ENCODE measurements at regions not wholly inside any gene's neighbourhood (a gene's known extent, or its start where the extent isn't known, plus 50 kb on each side); places are given as distances from the start of the nearest gene placed in this dataset.
"Not testable (repeated sequence)": the region's sequence is repeated elsewhere in the genome, so short reads cannot be mapped to it uniquely, and the experiment has no call there.

DNA sequence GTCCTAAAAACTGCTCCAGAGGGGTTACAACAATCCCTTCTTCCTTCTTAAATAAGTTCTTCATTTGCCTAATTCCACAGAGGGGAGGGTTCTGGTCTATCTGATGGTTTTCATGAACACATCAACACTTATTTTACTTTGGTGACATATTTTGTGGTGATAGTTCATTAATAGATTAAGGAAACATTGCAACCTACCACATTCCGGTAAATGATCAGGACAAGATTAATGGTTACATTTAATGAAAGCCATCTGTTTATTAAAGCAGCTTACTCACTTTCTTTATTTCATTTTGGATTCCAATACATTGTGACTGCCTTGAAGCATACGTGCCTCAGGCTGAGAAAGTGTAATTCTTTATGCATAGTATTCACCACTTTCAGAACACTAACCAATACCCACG, 101.0 kb downstream of the SKIDA1 start:
- 0 to 100% (median 38%) methylated on average over 1 to 3 of the region's 3 CpGs; no CpG with 5 or more reads in 2 of the 10 experiments for WGBS, 10 experiments
- H3K27ac ChIP-seq = no peak overlapping the region
- H3K4me1 ChIP-seq (replicated peaks in 1 of 2) = no peaks in the 10 kb centered on the region
- in situ Hi-C loops (cut with MboI; ENCODE audit: low pct_unique_long_range_greater_than_20kb in 2 of 9, low sequenced_read_pairs in 9 of 9, unreplicated experiment in 9 of 9) = loop anchor here in 1 of 9 experiments (25.0 kb wide), 1 partner anchor 112 kb away; no protein-coding TSS in a partner anchor
- peak in 3 of 8 experiments; percentile 92 to 99 (median 98) for ATAC-seq (replicated peaks in 6 of 8)
- no peak overlapping the region for H3K4me3 ChIP-seq

DNA sequence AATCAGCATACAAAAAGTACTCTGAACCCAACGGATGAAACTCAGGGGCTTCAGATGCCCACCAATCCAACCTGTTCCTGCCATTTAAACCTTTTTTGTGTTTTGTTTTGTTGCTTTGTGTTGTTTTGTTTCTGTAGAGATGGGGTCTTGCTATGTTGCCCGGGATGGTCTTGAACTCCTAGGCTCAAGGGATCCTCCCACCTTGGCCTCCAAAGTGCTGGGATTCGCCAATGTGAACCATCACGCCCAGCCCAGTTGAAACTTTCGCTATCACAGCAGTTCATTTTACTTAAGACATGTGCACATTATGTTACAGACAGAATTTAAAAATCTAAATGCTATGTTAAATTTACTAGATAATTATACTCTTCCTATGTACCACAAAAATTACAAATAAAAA, 101.6 kb downstream of the SKIDA1 start:
- Histone ChIP-seq H3K27ac (no peak overlapping the region), H3K4me1 (replicated peaks in 1 of 2) (no peaks in the 10 kb centered on the region), H3K4me3 (no peak overlapping the region)
- in situ Hi-C loops (cut with MboI; ENCODE audit: low pct_unique_long_range_greater_than_20kb in 2 of 9, low sequenced_read_pairs in 9 of 9, unreplicated experiment in 9 of 9) = loop anchor here in 1 of 9 experiments (25.0 kb wide), 1 partner anchor 112 kb away; no protein-coding TSS in a partner anchor
- ATAC-seq (replicated peaks in 6 of 8) = no peak
- WGBS, 10 experiments = 79 to 100% (median 95%) methylated on average over 1 to 5 of the region's 5 CpGs

DNA sequence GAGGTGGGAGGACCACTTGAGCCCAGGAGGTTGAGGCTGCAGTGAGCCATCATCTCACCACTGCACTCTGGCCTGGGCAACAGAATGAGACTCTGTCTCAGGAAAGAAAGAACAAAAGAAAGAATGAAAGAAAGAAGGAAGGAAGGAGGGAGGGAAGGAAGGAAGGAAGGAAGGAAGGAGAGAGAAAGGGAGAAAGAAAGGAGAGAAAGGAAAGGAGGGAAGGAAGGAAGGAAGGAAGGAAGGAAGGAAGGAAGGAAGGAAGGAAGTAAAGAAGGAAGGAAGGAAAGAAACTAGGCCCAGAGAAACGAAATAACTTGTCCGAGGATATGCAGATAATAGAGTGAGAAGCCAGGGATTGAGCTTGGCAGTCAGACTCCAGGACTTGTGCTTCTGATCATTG, 102.1 kb downstream of the SKIDA1 start:
- no peak overlapping the region for H3K27ac ChIP-seq
- ATAC-seq (replicated peaks in 6 of 8) = no peak
- 79 to 100% (median 100%) methylated on average over 1 to 2 of the region's 2 CpGs; no CpG with 5 or more reads in 4 of the 10 experiments for WGBS, 10 experiments
- in situ Hi-C loops (cut with MboI; ENCODE audit: low pct_unique_long_range_greater_than_20kb in 2 of 9, low sequenced_read_pairs in 9 of 9, unreplicated experiment in 9 of 9) = loop anchor here in 1 of 9 experiments (25.0 kb wide), 1 partner anchor 111 kb away; no protein-coding TSS in a partner anchor
- no peak overlapping the region for H3K4me3 ChIP-seq
- H3K4me1 ChIP-seq (replicated peaks in 1 of 2) = no peaks in the 10 kb centered on the region

DNA sequence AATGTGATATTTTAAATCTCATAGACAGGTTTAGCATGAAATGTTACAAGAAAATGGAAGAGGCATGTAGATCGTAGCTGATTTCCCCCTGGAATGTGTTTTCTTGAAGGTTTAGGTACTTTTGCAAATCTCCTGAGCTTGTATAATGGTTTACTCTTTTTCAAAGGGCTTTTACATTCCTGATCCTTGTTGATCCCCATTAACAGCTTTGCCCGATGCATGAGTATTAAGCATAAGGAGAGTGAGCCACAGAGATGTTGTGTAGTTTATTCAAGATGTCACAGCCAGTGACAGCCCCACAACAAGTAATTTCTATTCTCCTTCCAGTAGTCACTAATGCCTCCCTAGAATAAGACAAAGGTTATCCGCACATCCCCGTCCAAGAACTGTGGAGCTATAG, 103.7 kb downstream of the SKIDA1 start:
- Histone ChIP-seq H3K4me3 (no peak overlapping the region), H3K4me1 (replicated peaks in 1 of 2) (no peaks in the 10 kb centered on the region), H3K27ac (no peak overlapping the region)
- ATAC-seq (replicated peaks in 6 of 8) = no peak
- in situ Hi-C loops (cut with MboI; ENCODE audit: low pct_unique_long_range_greater_than_20kb in 2 of 9, low sequenced_read_pairs in 9 of 9, unreplicated experiment in 9 of 9) = loop anchor here in 1 of 9 experiments (25.0 kb wide), 1 partner anchor 109 kb away; no protein-coding TSS in a partner anchor
- WGBS, 10 experiments = 85 to 100% (median 92%) methylated on average over 1 to 4 of the region's 4 CpGs

DNA sequence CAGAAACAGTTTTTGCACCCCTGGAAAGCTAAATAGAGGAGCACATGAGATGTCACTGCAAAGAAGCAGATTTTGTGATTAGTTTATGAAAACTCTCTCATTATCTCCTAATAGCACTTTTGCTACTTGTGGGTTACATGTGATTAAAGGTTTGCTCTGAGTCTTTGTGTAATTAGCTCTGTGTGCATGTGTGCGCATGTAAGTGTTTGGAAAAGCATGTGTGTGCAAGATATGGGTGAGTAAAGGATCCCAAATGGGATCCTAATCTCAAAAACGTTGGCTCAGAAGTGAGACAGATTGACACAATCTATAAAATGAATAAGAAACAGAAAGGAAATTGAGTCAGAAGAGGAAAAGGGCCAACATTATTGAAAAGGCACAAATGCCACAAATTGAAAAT, 104.5 kb downstream of the SKIDA1 start:
- H3K4me1 ChIP-seq (replicated peaks in 1 of 2) = no peaks in the 10 kb centered on the region
- ATAC-seq (replicated peaks in 6 of 8) = no peak
- H3K4me3 ChIP-seq = no peak overlapping the region
- H3K27ac ChIP-seq = no peak overlapping the region
- in situ Hi-C loops (cut with MboI; ENCODE audit: low pct_unique_long_range_greater_than_20kb in 2 of 9, low sequenced_read_pairs in 9 of 9, unreplicated experiment in 9 of 9) = loop anchor here in 1 of 9 experiments (25.0 kb wide), 1 partner anchor 109 kb away; no protein-coding TSS in a partner anchor
- 44 to 100% (median 67%) methylated on average over 1 to 2 of the region's 2 CpGs; no CpG with 5 or more reads in 1 of the 10 experiments for WGBS, 10 experiments

DNA sequence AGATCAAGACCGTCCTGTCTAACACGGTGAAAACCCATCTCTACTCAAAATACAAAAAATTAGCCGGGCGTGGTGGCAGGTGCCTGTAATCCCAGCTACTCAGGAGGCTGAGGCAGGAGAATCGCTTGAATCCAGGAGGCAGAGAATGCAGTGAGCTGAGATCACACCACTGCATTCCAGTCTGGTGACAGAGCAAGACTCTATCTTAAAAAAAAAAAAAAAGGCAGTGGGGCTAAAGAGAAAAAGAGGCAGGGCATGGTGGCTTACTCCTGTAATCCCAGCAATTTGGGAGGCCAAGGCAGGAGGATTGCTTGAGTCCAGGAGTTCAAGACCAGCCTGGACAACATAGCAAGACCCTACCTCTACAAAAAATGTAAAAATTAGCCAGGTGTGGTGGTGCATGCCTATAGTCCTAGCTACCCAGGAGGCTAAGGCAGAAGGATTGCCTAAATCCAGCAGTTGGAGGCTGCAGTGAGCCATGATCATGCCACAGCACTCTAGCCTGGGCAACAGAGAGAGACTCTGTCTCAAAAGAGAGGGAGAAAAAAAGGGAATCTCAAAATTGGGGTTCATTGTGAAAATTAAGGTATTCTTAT, 106.4 kb downstream of the SKIDA1 start:
- not testable (repeated sequence) for ATAC-seq (replicated peaks in 6 of 8); H3K27ac ChIP-seq; H3K4me1 ChIP-seq (replicated peaks in 1 of 2); H3K4me3 ChIP-seq
- in situ Hi-C loops (cut with MboI; ENCODE audit: low pct_unique_long_range_greater_than_20kb in 2 of 9, low sequenced_read_pairs in 9 of 9, unreplicated experiment in 9 of 9) = loop anchor here in 1 of 9 experiments (25.0 kb wide), 1 partner anchor 107 kb away; no protein-coding TSS in a partner anchor
- 83 to 100% (median 93%) methylated on average over 1 to 3 of the region's 5 CpGs; no CpG with 5 or more reads in 6 of the 10 experiments for WGBS, 10 experiments

DNA sequence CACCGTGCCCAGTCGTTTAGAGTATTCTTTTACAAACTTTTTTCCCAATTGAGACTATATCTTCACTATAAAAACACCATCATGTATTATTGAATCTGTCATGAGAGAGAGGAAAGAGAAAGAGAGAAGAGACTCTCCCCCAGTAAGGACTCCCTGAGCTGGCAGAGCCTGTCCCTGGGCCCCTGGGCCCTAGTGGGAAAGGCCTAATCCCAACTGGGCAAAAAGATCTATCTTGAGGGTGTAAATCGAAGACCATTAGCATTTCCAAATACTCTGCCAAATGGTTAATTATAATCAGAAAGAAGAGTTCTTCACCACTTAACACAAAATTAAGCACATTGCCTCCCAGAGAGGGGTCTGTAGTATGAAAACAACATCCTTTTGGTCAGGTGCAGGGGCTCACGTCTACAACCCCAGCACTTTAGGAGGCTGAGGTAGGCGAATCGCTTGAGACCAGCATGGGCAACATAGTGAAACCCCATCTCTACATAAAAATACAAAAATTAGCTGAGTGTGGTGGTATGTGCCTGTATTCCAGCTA, 108.2 kb downstream of the SKIDA1 start:
- no peak overlapping the region for H3K27ac ChIP-seq
- no peak for ATAC-seq (replicated peaks in 6 of 8)
- 40 to 100% (median 67%) methylated on average over 1 to 5 of the region's 6 CpGs; no CpG with 5 or more reads in 4 of the 10 experiments for WGBS, 10 experiments
- H3K4me3 ChIP-seq = no peak overlapping the region
- no peaks in the 10 kb centered on the region for H3K4me1 ChIP-seq (replicated peaks in 1 of 2)
- in situ Hi-C loops (cut with MboI; ENCODE audit: low pct_unique_long_range_greater_than_20kb in 2 of 9, low sequenced_read_pairs in 9 of 9, unreplicated experiment in 9 of 9) = loop anchor here in 1 of 9 experiments (25.0 kb wide), 1 partner anchor 105 kb away; no protein-coding TSS in a partner anchor

DNA sequence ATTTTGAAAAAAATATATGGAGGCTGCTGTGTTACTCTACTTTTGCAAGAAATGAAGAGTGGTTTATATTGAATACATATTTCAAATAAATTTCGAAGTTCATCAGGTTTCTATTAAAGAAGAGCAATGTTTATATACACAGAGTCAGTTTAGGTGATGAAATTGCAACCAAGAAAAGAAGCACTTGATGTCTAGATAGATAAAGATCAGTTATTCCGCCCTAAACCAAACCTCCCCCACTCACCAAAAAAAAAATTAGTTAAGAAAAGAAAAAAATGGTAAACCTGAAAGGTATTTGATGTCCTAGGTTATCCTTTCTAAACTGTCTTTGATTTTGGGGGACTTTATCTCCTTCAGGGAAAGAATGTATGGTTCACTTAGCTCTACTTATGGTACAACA, 111.8 kb downstream of the SKIDA1 start:
- H3K27ac ChIP-seq = no peak overlapping the region
- no peak for ATAC-seq (replicated peaks in 6 of 8)
- WGBS, 10 experiments = 0 to 100% (median 62%) methylated on average over 1 to 2 of the region's 2 CpGs
- H3K4me1 ChIP-seq (replicated peaks in 1 of 2) = no peaks in the 10 kb centered on the region
- in situ Hi-C loops (cut with MboI; ENCODE audit: low pct_unique_long_range_greater_than_20kb in 2 of 9, low sequenced_read_pairs in 9 of 9, unreplicated experiment in 9 of 9) = loop anchor here in 1 of 9 experiments (25.0 kb wide), 1 partner anchor 101 kb away; no protein-coding TSS in a partner anchor
- H3K4me3 ChIP-seq = no peak overlapping the region

DNA sequence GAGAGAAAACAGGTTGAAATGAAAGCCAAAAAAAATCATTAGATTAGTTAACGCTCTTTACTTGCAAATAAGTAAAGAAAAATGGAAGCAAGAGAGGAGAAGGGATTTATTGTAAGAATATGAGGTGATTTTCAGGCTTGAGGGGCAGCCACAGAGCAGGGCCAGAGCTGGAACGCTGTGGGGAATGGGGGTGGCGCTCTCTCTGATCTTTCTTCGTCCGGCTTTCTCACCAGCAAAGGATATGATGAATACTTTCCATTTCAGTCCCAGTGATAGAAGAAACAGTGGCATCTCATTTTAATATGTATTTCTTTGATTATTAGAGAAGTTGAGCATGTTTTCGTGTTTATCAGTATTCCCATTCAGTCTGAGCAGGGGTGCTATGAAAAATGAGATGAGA, 112.2 kb downstream of the SKIDA1 start:
- no peak for ATAC-seq (replicated peaks in 6 of 8)
- 46 to 97% (median 85%) methylated on average over 1 to 6 of the region's 6 CpGs for WGBS, 10 experiments

DNA sequence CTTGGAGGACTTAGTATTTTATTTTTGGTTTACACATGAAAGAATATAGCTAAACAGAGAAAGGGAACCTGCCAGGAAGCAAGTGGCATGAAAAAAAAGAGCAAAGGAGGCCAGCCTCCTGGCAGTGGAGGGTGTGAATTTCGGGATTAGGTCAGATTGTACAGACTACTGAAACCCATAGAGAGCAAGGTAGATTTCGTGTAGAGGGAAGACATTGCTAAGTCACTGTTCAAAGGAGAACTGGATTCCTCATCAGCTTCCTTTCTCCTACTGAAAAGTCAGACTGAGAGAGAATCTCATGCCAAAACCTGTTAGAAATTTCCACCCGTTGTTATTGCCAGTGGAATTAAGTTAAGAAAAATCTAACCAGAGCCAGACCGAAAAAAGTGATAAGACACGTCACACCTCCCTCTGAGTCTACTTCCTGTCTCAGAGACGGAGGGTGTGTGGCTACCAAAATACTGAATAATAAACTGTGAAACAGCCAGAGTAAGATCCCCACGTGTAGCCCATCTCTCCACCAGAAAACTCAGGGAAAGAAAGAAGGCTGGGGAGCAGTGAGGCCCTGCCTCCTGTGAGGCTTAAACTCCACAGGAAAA, 118.8 kb downstream of the SKIDA1 start:
- no peaks in the 10 kb centered on the region for H3K4me1 ChIP-seq (replicated peaks in 1 of 2)
- 43 to 96% (median 80%) methylated on average over 1 to 7 of the region's 7 CpGs; no CpG with 5 or more reads in 1 of the 10 experiments for WGBS, 10 experiments

More for the DNA sequence above, 112.2 kb downstream of the SKIDA1 start:
- H3K4me1 ChIP-seq (replicated peaks in 1 of 2) = no peaks in the 10 kb centered on the region
- no peak overlapping the region for H3K27ac ChIP-seq
- in situ Hi-C loops (cut with MboI; ENCODE audit: low pct_unique_long_range_greater_than_20kb in 2 of 9, low sequenced_read_pairs in 9 of 9, unreplicated experiment in 9 of 9) = loop anchor here in 1 of 9 experiments (25.0 kb wide), 1 partner anchor 101 kb away; no protein-coding TSS in a partner anchor
- H3K4me3 ChIP-seq = no peak overlapping the region

DNA sequence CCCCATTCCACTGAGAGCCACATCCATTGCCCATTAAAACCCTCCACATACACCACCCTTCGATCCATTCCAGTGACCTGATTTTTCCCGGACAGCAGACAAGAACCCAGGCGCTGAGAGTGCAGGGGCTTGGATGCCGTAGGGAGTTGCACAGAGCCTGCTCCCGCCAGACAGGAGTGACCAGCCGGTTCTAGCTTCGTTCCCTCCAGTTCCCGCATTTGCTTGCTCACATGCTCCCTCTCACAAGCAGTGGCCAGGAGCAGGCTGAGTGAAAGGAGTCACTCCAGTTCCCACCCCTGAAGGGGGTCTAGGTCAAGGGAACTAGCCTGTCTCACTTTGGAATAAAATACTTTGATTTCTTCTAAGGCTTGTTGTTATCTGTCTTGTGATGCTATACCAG, 119.5 kb downstream of the SKIDA1 start:
- H3K27ac ChIP-seq = no peak overlapping the region
- H3K4me1 ChIP-seq (replicated peaks in 1 of 2) = no peaks in the 10 kb centered on the region
- H3K4me3 ChIP-seq = no peak overlapping the region
- no peak for ATAC-seq (replicated peaks in 6 of 8)
- WGBS, 10 experiments = 90 to 97% (median 94%) methylated on average over 2 to 5 of the region's 8 CpGs; no CpG with 5 or more reads in 6 of the 10 experiments
- in situ Hi-C loops (cut with MboI; ENCODE audit: low pct_unique_long_range_greater_than_20kb in 2 of 9, low sequenced_read_pairs in 9 of 9, unreplicated experiment in 9 of 9) = loop anchor here in 1 of 9 experiments (25.0 kb wide), 1 partner anchor 94 kb away; no protein-coding TSS in a partner anchor

More for the DNA sequence above, 118.8 kb downstream of the SKIDA1 start:
- Histone ChIP-seq H3K27ac (no peak overlapping the region), H3K4me3 (no peak overlapping the region)
- in situ Hi-C loops (cut with MboI; ENCODE audit: low pct_unique_long_range_greater_than_20kb in 2 of 9, low sequenced_read_pairs in 9 of 9, unreplicated experiment in 9 of 9) = loop anchor here in 1 of 9 experiments (25.0 kb wide), 1 partner anchor 94 kb away; no protein-coding TSS in a partner anchor
- ATAC-seq (replicated peaks in 6 of 8) = peak in 1 of 8 experiments; percentile 28

DNA sequence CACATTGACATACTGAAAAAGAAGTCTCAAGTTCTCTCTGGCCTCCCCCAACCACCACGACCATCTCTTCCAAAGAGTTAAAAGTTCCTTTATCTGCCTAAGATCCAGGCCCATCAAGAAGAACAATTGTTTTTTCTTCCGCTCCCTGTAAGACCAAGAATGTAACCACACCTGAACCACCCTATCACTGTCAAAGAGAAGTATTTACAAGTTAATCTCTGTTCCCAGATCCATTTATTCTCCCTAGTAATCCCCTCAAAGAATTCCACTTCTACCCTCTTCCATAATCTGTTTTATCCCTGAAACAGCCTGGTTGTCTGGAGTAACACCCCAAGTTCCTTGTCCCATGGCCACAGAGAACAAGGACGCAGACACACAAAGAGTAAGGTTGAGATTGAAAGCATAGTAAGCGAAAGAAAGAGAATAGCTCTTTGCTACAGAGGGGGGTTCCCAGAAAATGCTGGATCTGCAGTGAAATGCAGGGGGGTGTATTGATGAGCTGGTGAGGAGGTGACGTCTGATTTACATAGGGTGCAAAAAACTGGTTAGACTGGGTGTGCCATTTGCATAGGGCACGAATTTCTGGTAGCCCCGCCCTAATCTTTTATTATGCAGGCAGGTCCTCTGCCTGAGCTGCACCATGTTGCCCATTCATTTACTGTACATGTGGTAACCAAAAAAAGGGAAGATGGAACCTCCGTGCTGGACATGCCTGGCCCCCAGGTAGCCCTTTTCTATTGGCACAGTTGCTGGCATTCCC, 122.0 kb downstream of the SKIDA1 start:
- no peak overlapping the region for H3K27ac ChIP-seq
- no peak overlapping the region for H3K4me3 ChIP-seq
- peak in 2 of 8 experiments; percentile 21 to 32 for ATAC-seq (replicated peaks in 6 of 8)
- peaks cover 12% of the 10 kb centered on the region in 2 donors for H3K4me1 ChIP-seq (replicated peaks in 1 of 2)
- in situ Hi-C loops (cut with MboI; ENCODE audit: low pct_unique_long_range_greater_than_20kb in 2 of 9, low sequenced_read_pairs in 9 of 9, unreplicated experiment in 9 of 9) = loop anchor here in 1 of 9 experiments (25.0 kb wide), 1 partner anchor 91 kb away; no protein-coding TSS in a partner anchor
- 57 to 100% (median 80%) methylated on average over 1 to 8 of the region's 8 CpGs; no CpG with 5 or more reads in 1 of the 10 experiments for WGBS, 10 experiments
